ENCODE measurements at regions not wholly inside any gene's neighbourhood (a gene's known extent, or its start where the extent isn't known, plus 50 kb on each side); places are given as distances from the start of the nearest gene placed in this dataset.
"Not testable (repeated sequence)": the region's sequence is repeated elsewhere in the genome, so short reads cannot be mapped to it uniquely, and the experiment has no call there.

DNA sequence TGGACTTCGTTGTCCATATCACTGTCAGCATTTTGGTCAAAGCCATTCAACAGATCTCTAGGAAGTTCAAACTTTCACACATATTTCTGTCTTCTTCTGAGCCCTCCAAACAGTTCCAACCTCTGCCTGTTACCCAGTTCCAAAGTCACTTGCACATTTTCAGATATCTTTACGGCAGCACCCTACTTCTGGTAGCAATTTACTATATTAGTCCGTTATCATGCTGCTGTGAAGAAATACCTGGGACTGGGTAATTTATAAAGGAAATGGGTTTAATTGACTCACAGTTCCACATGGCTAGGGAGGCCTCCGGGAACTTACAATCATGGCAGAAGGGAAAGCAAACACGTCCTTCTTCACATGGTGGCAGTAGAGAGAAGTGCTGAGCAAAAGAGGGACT lies 60.6 kb upstream of the HGFAC start:
- not testable (repeated sequence) for H3K9me3 ChIP-seq (ENCODE audit: control insufficient read depth in 2 of 2, low read length in 2 of 2); H3K36me3 ChIP-seq (ENCODE audit: control insufficient read depth in 2 of 2, insufficient read depth in 2 of 2, low read length in 2 of 2); H3K4me3 ChIP-seq (ENCODE audit: low read length in 2 of 2); H3K4me1 ChIP-seq (ENCODE audit: control insufficient read depth, insufficient read depth, low read length); H3K27me3 ChIP-seq (ENCODE audit: control insufficient read depth in 1 of 2, insufficient read depth in 2 of 2, low read length in 2 of 2); H3K9ac ChIP-seq (ENCODE audit: low read length in 2 of 2); H3K27ac ChIP-seq (ENCODE audit: low read length)

DNA sequence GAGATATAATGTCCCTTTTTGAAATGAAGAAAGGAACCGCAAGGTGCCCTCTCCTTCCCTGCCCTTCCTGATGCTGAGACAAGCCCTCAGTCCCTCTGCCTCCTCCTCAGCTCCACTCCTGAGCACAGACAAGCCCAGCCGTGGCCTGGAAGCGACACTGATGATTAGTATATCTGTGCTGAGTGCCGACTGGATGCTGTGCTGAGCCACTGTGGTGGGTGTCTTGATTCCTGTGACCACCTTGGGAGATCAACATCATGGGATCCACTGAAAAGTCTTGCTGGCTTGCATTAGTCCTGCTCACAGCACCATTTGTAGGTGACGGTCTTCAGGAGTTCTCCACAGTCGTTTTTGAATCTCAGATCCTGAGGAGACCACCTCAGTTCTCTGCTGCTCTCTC lies 59.5 kb upstream of the HGFAC start:
- Histone ChIP-seq H3K9me3 (ENCODE audit: control insufficient read depth in 2 of 2, low read length in 2 of 2) (no peaks in the 10 kb centered on the region), H3K27ac (ENCODE audit: low read length) (no peak overlapping the region), H3K36me3 (ENCODE audit: control insufficient read depth in 2 of 2, insufficient read depth in 2 of 2, low read length in 2 of 2) (no peaks in the 10 kb centered on the region), H3K27me3 (ENCODE audit: control insufficient read depth in 1 of 2, insufficient read depth in 2 of 2, low read length in 2 of 2) (no peaks in the 10 kb centered on the region), H3K4me3 (ENCODE audit: low read length in 2 of 2) (no peak overlapping the region), H3K9ac (ENCODE audit: low read length in 2 of 2) (no peak overlapping the region), H3K4me1 (ENCODE audit: control insufficient read depth, insufficient read depth, low read length) (peaks cover 11% of the 10 kb centered on the region)

DNA sequence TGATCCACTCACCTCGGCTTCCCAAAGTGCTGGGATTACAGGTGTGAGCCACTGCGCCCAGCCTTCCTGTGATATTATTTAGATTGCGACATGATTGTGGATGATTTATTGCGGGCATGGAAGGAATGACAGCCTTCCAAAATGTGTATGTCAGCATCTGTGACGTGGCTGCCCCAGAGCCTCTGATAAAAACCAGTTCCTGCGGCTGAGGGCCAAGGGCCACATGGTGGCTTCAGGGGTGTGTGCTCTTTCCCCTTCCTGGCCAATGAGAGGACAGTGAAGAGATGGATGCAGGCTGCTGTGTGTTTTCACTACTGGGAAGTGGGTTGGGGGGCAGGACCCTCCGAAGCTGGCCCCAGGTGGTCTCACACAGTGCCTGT lies 57.4 kb upstream of the HGFAC start:
- Histone ChIP-seq H3K27ac (ENCODE audit: low read length) (no peak overlapping the region), H3K4me3 (ENCODE audit: low read length in 2 of 2) (no peak overlapping the region), H3K9ac (ENCODE audit: low read length in 2 of 2) (no peak overlapping the region), H3K36me3 (ENCODE audit: control insufficient read depth in 2 of 2, insufficient read depth in 2 of 2, low read length in 2 of 2) (no peaks in the 10 kb centered on the region), H3K27me3 (ENCODE audit: control insufficient read depth in 1 of 2, insufficient read depth in 2 of 2, low read length in 2 of 2) (no peaks in the 10 kb centered on the region), H3K4me1 (ENCODE audit: control insufficient read depth, insufficient read depth, low read length) (peaks cover 30% of the 10 kb centered on the region), H3K9me3 (ENCODE audit: control insufficient read depth in 2 of 2, low read length in 2 of 2) (no peaks in the 10 kb centered on the region)

DNA sequence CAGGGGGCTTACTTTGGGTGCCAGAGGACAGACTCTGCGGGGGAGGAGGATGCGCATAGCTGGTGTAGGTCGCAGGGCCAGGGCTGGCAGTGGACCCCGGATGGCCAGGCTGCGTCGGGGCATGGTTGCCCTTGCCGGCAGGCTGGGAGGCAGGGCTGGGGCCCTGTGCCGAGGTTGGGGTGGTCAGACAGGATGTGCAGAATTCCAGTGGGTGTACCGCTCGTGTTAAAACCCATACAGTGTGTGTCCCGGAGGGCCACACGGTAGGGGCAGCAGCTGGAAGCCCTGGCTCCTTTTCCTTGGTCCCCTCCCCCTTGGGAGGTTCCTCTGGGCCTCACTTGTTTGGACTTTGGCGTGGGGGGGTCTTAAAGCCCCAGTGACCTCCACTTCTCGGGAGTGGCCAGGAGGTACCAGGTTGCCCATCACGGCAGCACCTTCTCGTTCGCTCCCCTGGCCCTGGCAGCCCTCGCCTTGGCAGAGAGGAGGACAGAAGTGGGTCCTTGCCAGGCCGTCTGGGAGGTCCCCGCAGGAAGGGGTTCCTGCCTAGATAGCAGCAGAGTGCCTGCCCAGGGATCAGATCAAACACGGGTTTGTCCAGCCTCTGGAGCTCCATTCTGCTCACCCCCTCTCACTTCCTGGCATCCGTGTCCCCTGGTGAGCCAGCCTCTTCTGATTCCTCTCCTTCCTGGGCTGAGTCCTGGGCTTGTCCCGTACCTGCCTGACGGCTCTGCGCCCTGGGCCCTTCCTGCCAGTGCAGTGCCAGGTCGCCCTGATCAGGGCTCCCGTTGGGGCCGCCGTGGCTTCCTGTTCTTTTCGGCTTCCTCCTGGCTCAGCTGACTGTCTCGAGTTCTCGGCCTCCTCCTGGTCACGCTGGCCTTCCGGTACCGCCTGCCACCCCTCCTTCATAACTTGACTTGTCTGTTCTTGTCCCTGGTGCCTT lies 56.7 kb upstream of the HGFAC start:
- Histone ChIP-seq H3K9ac (ENCODE audit: low read length in 2 of 2) (no peak overlapping the region), H3K9me3 (ENCODE audit: control insufficient read depth in 2 of 2, low read length in 2 of 2) (no peaks in the 10 kb centered on the region), H3K27me3 (ENCODE audit: control insufficient read depth in 1 of 2, insufficient read depth in 2 of 2, low read length in 2 of 2) (no peaks in the 10 kb centered on the region), H3K36me3 (ENCODE audit: control insufficient read depth in 2 of 2, insufficient read depth in 2 of 2, low read length in 2 of 2) (no peaks in the 10 kb centered on the region), H3K4me1 (ENCODE audit: control insufficient read depth, insufficient read depth, low read length) (peaks cover 35% of the 10 kb centered on the region), H3K4me3 (ENCODE audit: low read length in 2 of 2) (peak overlapping the region in 1 of 2 donors; percentile 22), H3K27ac (ENCODE audit: low read length) (no peak overlapping the region)

DNA sequence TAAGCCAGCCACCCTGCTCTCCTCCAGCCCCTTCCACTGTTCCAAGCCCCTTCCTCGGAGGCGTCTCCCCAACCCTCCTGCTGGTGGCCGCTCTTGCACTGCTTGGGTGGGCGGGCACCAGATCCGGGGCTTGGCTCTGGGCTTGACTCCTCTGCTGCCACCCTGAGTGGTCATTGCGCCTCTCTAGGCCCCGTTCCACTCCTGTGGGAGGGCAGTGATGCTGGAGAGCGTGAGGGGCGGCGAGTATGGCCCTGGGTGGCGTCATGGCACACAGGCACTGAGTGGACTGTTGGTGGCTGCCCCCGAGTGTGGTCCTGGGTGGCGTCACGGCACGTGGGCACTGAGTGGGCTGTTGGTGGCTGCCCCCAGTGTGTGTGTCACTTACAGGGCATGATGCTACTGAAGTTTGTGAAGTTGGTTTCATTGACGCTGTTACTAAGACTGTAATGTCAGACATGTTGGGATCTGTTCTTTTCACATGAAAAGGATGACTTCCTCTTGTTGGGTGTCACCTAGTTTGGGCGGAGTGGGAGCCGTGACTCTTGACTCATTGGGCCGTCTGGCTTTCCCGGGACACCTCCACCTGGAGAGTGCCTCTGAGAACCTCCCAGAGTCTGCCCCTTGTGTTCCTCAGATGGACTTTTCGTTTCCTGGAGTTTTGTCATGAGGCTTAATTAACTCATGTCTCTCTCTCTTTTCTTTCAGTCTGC lies 55.9 kb upstream of the HGFAC start:
- no peaks in the 10 kb centered on the region for H3K9me3 ChIP-seq (ENCODE audit: control insufficient read depth in 2 of 2, low read length in 2 of 2)
- H3K9ac ChIP-seq (ENCODE audit: low read length in 2 of 2): no peak overlapping the region
- H3K4me3 ChIP-seq (ENCODE audit: low read length in 2 of 2): no peak overlapping the region
- H3K27me3 ChIP-seq (ENCODE audit: control insufficient read depth in 1 of 2, insufficient read depth in 2 of 2, low read length in 2 of 2): no peaks in the 10 kb centered on the region
- peaks cover 36% of the 10 kb centered on the region for H3K4me1 ChIP-seq (ENCODE audit: control insufficient read depth, insufficient read depth, low read length)
- H3K27ac ChIP-seq (ENCODE audit: low read length): peak overlapping the region; percentile 11
- no peaks in the 10 kb centered on the region for H3K36me3 ChIP-seq (ENCODE audit: control insufficient read depth in 2 of 2, insufficient read depth in 2 of 2, low read length in 2 of 2)

GRCh38 chr4:3386526-3386925 lies 55.2 kb upstream of the HGFAC start:
- peaks cover 36% of the 10 kb centered on the region for H3K4me1 ChIP-seq (ENCODE audit: control insufficient read depth, insufficient read depth, low read length)

DNA sequence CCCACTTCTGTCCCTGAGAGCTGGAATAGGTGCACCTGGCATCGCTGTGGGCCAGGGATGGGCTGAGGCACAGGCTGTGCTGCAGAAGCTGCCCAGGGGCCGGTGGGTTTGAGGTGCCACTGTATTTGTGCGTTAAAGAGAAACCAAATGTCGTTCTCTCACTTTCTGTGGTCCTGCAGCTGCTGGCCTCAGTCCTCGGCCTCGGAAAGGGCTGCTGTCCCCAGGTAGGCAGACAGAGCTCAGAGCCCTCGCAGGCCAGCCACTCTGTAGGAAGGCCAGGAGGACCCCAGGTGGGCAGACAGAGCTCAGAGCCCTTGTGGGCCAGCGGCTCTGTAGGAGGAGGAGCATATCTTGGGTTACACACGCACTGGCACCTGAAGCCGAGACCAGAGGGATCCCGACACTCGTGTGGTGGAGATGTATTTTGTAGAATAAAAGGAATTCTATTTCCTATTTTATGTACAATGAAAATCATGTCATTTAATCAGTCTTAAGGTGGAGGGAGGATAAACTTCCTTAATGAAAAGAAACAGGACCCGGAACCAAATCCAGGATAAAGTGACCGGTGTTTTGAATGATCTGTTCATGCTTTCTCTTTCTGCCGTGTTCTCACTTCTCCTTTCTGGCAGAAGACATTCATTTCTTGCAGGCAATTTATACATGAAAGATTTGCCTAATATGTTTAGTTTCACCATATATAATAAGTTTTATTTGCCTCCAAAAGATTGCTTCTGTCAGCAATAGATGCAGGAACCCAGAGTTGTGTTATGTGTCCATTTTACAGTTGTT lies 54.4 kb upstream of the HGFAC start:
- H3K4me3 ChIP-seq (ENCODE audit: low read length in 2 of 2): peak overlapping the region; percentile 52 to 69
- peaks cover 36% of the 10 kb centered on the region for H3K4me1 ChIP-seq (ENCODE audit: control insufficient read depth, insufficient read depth, low read length)
- no peaks in the 10 kb centered on the region for H3K27me3 ChIP-seq (ENCODE audit: control insufficient read depth in 1 of 2, insufficient read depth in 2 of 2, low read length in 2 of 2)
- peak overlapping the region in 1 of 2 donors; percentile 29 for H3K9ac ChIP-seq (ENCODE audit: low read length in 2 of 2)
- H3K36me3 ChIP-seq (ENCODE audit: control insufficient read depth in 2 of 2, insufficient read depth in 2 of 2, low read length in 2 of 2): no peaks in the 10 kb centered on the region
- H3K27ac ChIP-seq (ENCODE audit: low read length): no peak overlapping the region
- no peaks in the 10 kb centered on the region for H3K9me3 ChIP-seq (ENCODE audit: control insufficient read depth in 2 of 2, low read length in 2 of 2)

More at GRCh38 chr4:3386526-3386925, 55.2 kb upstream of the HGFAC start:
- no peak overlapping the region for H3K4me3 ChIP-seq (ENCODE audit: low read length in 2 of 2)
- no peaks in the 10 kb centered on the region for H3K36me3 ChIP-seq (ENCODE audit: control insufficient read depth in 2 of 2, insufficient read depth in 2 of 2, low read length in 2 of 2)
- H3K9ac ChIP-seq (ENCODE audit: low read length in 2 of 2): no peak overlapping the region
- H3K27me3 ChIP-seq (ENCODE audit: control insufficient read depth in 1 of 2, insufficient read depth in 2 of 2, low read length in 2 of 2): no peaks in the 10 kb centered on the region
- no peak overlapping the region for H3K27ac ChIP-seq (ENCODE audit: low read length)
- H3K9me3 ChIP-seq (ENCODE audit: control insufficient read depth in 2 of 2, low read length in 2 of 2): no peaks in the 10 kb centered on the region

DNA sequence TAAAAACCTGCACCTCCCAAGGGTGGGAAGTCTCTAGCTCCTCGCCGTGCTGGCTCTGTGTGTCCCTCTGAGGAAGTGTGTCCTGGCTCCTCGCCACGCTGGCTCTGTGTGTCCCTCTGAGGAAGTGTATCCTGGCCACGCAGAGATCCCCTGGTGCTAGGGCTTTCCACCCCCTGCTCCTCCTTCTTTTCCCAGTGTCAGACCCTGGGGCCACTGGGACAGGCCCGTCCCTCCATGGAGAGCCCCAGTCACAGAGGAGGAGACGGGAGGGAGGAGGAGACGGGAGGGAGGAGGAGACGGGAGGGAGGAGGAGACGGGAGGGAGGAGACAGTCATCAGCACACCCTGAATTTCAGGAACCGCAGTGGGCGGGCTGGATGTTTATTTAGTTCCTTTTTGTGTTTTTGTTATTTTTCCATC lies 53.8 kb upstream of the HGFAC start:
- Histone ChIP-seq H3K27ac (ENCODE audit: low read length) (peak overlapping the region; percentile 41), H3K36me3 (ENCODE audit: control insufficient read depth in 2 of 2, insufficient read depth in 2 of 2, low read length in 2 of 2) (no peaks in the 10 kb centered on the region), H3K9me3 (ENCODE audit: control insufficient read depth in 2 of 2, low read length in 2 of 2) (no peaks in the 10 kb centered on the region), H3K27me3 (ENCODE audit: control insufficient read depth in 1 of 2, insufficient read depth in 2 of 2, low read length in 2 of 2) (no peaks in the 10 kb centered on the region), H3K4me3 (ENCODE audit: low read length in 2 of 2) (peak overlapping the region; percentile 52 to 69), H3K9ac (ENCODE audit: low read length in 2 of 2) (no peak overlapping the region), H3K4me1 (ENCODE audit: control insufficient read depth, insufficient read depth, low read length) (peaks cover 36% of the 10 kb centered on the region)

DNA sequence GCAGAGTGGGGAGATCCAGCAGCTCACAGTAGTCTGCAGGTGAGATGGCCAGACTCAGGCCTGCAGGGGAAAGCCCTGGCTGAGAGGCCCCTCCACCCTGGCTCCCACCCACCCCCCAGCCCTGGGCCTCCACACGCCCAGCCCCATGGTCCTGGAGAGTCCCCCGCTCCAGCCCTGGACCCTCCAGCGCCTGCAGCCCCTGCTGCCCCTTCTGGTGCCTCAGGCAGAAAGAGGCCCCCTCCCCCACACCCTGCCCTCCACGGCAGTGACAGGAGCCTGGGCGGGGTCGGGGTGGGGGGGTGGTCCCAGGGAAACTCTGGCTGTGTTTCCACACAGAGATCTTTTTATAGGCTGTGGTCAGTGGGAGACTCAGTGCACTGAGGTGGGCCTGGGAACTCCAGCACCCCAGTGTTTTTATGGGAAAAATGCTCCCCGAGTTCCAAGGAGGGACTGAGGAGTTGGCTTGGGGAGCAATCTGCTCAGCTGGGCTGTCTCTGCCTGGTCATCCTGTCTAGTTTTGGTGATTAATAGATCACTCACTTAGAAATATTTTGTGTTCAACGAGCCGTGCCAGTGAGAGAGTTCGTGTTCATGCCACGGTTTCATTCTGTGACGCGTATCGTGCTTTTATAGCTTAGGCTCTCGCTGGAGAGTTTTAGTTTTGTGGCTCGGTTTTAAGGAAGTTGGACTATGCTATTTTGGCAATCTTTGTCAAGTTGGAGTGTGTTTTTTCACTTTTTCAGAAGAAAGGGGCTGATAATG lies 53.1 kb upstream of the HGFAC start:
- Histone ChIP-seq H3K4me3 (ENCODE audit: low read length in 2 of 2) (peak overlapping the region; percentile 52 to 69), H3K27me3 (ENCODE audit: control insufficient read depth in 1 of 2, insufficient read depth in 2 of 2, low read length in 2 of 2) (no peaks in the 10 kb centered on the region), H3K36me3 (ENCODE audit: control insufficient read depth in 2 of 2, insufficient read depth in 2 of 2, low read length in 2 of 2) (no peaks in the 10 kb centered on the region), H3K9me3 (ENCODE audit: control insufficient read depth in 2 of 2, low read length in 2 of 2) (no peaks in the 10 kb centered on the region), H3K4me1 (ENCODE audit: control insufficient read depth, insufficient read depth, low read length) (peaks cover 36% of the 10 kb centered on the region), H3K27ac (ENCODE audit: low read length) (peak overlapping the region; percentile 41), H3K9ac (ENCODE audit: low read length in 2 of 2) (peak overlapping the region; percentile 1 to 62)

Measured in stomach smooth muscle (tissue), 2 donors.